ENCODE measurements at regions not wholly inside any gene's neighbourhood (a gene's known extent, or its start where the extent isn't known, plus 50 kb on each side); places are given as distances from the start of the nearest gene placed in this dataset.

GRCh38 chr5:133686566-133686965 lies 74.2 kb upstream of the FSTL4 start:
- Histone ChIP-seq H3K27me3 (peaks cover 4% of the 10 kb centered on the region), H3K27ac (no peak overlapping the region), H3K4me3 (no peak overlapping the region), H3K9me3 (ENCODE audit: low read depth) (no peaks in the 10 kb centered on the region), H3K4me1 (ENCODE audit: low read depth) (no peaks in the 10 kb centered on the region), H3K36me3 (no peaks in the 10 kb centered on the region)
- no peak for DNase-seq (ENCODE audit: low read depth in 1 of 2, low spot score in 1 of 2)
- TF ChIP-seq, protein P1, sequence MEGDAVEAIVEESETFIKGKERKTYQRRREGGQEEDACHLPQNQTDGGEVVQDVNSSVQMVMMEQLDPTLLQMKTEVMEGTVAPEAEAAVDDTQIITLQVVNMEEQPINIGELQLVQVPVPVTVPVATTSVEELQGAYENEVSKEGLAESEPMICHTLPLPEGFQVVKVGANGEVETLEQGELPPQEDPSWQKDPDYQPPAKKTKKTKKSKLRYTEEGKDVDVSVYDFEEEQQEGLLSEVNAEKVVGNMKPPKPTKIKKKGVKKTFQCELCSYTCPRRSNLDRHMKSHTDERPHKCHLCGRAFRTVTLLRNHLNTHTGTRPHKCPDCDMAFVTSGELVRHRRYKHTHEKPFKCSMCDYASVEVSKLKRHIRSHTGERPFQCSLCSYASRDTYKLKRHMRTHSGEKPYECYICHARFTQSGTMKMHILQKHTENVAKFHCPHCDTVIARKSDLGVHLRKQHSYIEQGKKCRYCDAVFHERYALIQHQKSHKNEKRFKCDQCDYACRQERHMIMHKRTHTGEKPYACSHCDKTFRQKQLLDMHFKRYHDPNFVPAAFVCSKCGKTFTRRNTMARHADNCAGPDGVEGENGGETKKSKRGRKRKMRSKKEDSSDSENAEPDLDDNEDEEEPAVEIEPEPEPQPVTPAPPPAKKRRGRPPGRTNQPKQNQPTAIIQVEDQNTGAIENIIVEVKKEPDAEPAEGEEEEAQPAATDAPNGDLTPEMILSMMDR (IDR thresholded peaks at IDR 0.05; ENCODE audit: low read depth, low read length), result no peak

DNA sequence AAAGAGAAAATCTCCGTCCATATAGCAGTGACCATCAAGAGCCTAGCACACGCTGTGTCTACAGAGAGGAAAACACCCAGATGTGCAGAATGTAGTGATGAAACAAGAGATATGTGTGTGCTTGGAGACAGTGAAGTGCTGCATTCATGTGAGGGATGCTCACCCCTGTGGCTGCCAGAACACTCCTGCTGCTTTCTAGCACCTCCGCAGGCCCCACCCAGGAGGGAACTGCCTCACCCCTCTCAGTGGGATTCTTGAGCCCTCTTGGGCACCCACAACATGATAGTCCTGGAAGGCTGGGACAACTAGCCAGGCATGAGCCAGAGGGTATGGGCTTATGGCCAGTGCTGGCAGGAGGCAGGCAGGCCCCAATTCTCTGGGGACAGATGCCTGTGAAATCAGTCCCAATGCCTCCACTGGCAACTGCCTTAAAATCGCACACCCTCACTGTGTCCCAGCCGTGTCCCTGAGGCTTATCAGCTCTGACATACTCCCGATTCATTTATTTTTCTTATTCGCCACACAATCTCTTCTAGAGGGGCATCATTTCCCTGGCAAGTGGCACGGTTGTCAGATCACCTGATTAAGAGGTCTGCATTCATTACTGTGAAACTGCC lies 73.2 kb upstream of the FSTL4 start:
- DNase-seq (ENCODE audit: low read depth in 1 of 2, low spot score in 1 of 2), result no peak
- H3K36me3 ChIP-seq, result no peaks in the 10 kb centered on the region
- TF ChIP-seq, protein P1 (IDR thresholded peaks at IDR 0.05; ENCODE audit: low read depth, low read length), result no peak
- no peak overlapping the region for H3K4me3 ChIP-seq
- peaks cover 3% of the 10 kb centered on the region for H3K27me3 ChIP-seq
- H3K27ac ChIP-seq, result no peak overlapping the region
- no peaks in the 10 kb centered on the region for H3K9me3 ChIP-seq (ENCODE audit: low read depth)
- H3K4me1 ChIP-seq (ENCODE audit: low read depth), result no peaks in the 10 kb centered on the region

GRCh38 chr5:133683646-133684596 lies 71.6 kb upstream of the FSTL4 start:
- no peak for DNase-seq (ENCODE audit: low read depth in 1 of 2, low spot score in 1 of 2)
- H3K27me3 ChIP-seq, result no peaks in the 10 kb centered on the region
- H3K4me1 ChIP-seq (ENCODE audit: low read depth), result no peaks in the 10 kb centered on the region
- no peak overlapping the region for H3K4me3 ChIP-seq
- no peaks in the 10 kb centered on the region for H3K9me3 ChIP-seq (ENCODE audit: low read depth)
- no peaks in the 10 kb centered on the region for H3K36me3 ChIP-seq
- no peak overlapping the region for H3K27ac ChIP-seq
- TF ChIP-seq, protein P1 (IDR thresholded peaks at IDR 0.05; ENCODE audit: low read depth, low read length), result no peak

DNA sequence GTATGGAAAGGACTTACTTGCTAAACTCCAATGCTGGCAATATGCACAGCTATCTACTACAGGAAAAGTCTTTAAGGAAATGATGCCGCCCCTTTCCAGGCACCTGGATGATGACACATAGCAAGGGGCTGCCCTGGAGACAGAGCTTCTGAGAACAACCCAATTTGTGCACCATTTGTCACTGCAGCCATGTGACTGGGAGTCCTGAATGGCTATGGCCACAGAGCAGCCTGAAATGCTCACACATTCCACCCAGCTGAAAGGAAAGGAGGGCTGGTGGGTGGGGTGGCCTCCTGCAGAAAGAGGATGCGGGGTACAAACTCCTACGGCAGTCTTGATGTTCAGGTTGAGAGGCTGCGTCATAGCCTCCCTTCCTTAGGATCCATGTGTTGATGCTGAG lies 70.1 kb upstream of the FSTL4 start:
- no peak for DNase-seq (ENCODE audit: low read depth in 1 of 2, low spot score in 1 of 2)
- Histone ChIP-seq H3K4me1 (ENCODE audit: low read depth) (no peaks in the 10 kb centered on the region), H3K9me3 (ENCODE audit: low read depth) (no peaks in the 10 kb centered on the region), H3K27ac (no peak overlapping the region), H3K4me3 (no peak overlapping the region), H3K27me3 (no peaks in the 10 kb centered on the region), H3K36me3 (no peaks in the 10 kb centered on the region)
- TF ChIP-seq, protein P1 (IDR thresholded peaks at IDR 0.05; ENCODE audit: low read depth, low read length), result no peak

GRCh38 chr5:133681896-133682295 lies 69.6 kb upstream of the FSTL4 start:
- Histone ChIP-seq H3K27ac (no peak overlapping the region), H3K4me3 (no peak overlapping the region), H3K9me3 (ENCODE audit: low read depth) (no peaks in the 10 kb centered on the region), H3K4me1 (ENCODE audit: low read depth) (no peaks in the 10 kb centered on the region), H3K36me3 (no peaks in the 10 kb centered on the region), H3K27me3 (no peaks in the 10 kb centered on the region)
- no peak for DNase-seq (ENCODE audit: low read depth in 1 of 2, low spot score in 1 of 2)
- TF ChIP-seq, protein P1 (IDR thresholded peaks at IDR 0.05; ENCODE audit: low read depth, low read length), result no peak
